Occipital lobe (tissue), 1 donor: ENCODE measurements at regions not wholly inside any gene's neighbourhood (a gene's known extent, or its start where the extent isn't known, plus 50 kb on each side); places are given as distances from the start of the nearest gene placed in this dataset.

ENCODE experiments used
- DNase-seq: peaks from one replicate; lab custom pipeline; 2025; lab: John Stamatoyannopoulos, UW

DNA sequence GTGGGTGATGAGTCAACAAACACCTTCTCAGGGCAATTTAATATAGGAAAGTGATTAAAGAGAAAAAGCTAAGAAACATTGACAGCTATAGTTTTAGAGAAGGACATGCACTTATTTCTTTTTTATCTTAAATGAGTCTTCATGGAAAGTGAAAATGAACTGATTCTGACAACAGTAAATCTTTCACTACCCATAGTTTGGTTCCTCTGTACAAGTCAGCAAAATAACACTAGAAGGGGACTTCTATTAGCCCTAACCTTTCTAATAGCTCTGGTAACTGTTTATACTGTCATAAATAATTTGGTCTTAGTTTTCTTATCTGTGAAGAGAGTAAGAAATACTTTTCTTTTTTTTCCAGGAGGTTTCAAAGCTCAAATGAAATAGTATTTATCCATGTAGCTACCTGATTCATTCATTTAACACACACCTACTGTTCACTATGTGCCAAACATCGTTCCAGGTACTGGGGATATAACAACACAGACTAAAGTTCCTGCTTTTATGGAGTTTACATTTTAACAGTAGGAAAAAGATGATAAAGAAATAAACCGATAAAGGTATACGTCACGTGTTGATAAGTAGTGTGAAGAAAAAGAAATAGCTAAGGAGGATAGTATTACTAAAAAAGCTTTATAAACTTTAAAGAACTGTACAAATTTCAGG is 148.2 kb downstream of the PCSK1 start:
- DNase-seq: no peak

DNA sequence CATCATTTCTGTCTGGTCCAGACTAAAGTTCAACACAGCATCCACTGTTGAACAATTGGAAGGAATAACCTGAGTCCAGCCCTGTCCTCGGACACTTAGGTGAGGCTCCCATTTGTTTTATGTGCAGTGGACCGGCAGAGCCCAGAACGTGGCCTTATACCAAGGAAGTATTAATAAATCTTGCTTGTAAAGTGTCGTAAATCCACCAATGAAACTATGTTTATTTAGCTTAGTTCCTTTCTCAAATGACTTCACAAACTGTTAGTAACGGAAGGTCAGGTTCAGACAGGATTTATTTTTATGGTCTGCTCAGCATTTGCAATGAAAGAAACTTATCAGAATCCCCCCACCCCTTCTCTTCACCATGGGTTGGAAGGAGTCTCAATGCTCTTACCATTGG is 149.5 kb downstream of the PCSK1 start:
- no peak for DNase-seq

GRCh38 chr5:96282020-96282419 is 151.0 kb downstream of the PCSK1 start:
- DNase-seq: no peak

GRCh38 chr5:96280946-96281393 is 152.1 kb downstream of the PCSK1 start:
- DNase-seq: no peak

DNA sequence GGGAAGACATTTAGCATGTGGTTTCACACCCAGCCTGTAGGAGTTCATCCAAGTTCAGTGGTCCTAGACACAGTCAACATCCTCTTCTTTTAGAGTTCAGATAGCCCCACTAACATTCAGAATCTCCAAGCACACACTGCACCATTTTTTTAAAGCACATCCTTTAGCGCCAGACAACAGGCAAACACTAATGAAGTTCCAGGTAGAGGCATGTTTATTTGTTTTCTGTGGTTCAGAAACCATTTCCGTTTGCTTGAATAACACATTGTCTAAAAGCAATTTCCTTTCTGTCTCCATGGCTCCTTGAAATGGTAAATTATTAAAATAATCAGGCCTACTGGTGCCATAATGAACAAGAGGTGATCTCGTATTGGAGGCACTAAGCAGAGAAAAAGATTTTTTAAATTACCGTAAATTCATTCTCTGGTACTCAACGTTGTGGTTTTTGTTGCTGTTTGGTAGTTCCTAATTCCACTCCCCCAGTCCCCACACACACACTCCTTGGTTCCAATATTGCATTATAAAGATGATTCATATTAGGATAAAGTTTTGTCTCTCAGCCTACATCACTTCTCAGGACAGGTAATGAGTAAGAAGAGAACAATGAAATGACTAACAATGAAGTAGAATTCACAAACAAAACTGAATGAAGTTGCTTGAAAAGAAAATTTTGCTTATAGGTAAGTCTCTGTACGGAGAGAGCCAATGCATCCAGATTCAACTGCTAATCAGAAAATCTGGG is 153.1 kb downstream of the PCSK1 start:
- no peak for DNase-seq

DNA sequence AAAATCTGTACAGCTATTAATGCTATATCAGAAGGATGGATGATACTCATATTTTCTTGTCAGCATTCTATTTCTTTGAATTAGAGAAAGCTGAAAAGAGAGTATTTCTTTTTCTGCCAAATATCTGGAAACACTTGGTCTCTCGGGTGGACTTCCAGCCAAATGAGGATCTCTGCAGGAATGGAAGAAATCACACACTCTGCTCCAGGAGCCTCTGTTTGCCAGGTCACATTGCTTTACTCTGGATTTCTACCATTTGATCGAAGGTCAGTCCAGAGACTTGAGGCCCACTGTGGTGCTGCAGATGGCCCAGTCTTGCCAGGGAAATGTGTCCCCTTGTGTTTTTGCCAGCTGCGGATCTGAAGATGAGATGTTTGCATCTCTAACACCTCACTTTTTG is 154.1 kb downstream of the PCSK1 start:
- DNase-seq: no peak

DNA sequence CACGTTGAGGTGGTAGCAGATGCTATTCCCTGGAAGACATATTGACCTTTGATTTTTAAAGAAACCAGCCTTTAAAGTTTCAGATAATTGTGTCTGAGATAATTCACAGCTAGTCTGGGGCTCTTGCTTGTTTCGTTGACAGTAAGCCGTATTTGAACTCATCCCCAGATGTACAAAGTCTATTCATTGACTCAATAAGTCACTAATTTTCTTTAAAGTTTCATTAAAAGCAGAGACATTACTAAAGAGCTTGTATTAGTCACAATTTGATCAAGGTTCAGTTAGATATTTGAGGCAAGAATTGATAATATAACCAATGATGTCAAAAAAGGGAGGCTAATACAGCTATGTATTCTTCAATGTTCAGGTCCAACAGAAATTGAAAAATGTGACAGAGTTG is 158.0 kb downstream of the PCSK1 start:
- no peak for DNase-seq

DNA sequence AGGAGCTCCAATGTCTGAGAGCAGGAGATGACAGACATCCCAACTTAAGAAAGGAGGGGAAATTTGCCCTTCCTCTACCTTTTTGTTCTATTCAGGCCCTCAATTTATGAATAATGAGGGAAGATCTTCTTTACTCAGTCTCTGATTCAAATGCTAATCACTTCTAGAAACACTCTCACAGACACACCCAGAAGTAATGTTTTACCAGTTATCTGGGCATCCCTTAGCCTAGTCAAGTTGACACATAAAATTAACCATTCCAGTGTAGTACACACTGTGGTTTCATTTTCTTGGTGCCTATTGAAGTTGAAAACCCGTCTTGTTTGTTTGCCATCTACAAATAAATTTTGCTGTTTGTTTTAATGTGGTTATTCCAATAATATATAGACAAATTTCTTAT is 167.6 kb downstream of the PCSK1 start:
- no peak for DNase-seq

- no peak for DNase-seq
Observed at GRCh38 chr5:96264047-96264446, 169.0 kb downstream of the PCSK1 start.

DNA sequence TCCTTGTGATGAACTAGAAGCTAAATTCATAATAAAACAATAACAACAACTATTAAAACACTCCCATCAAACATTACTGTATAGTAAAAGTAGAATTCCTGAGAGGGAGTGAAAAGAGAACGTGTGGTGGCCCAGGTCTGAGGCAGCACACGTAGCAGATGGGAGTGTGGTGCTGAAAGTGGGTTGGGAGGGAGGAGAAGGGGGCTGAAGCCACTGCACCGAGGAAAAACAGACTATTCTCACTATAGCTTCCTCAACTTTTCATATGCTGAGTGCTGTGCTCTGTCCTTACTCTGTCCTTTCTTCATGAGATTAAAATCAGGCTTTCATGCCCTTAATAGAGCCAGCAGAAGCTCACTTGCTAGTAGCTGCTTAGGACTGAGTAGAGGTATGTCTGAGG is 170.9 kb downstream of the PCSK1 start:
- DNase-seq: no peak

- DNase-seq: no peak
Observed at GRCh38 chr5:96260009-96260408, 173.0 kb downstream of the PCSK1 start.

GRCh38 chr5:96259151-96259772 is 173.8 kb downstream of the PCSK1 start:
- DNase-seq: no peak

- DNase-seq: no peak
Observed at GRCh38 chr5:96258692-96259091, 174.4 kb downstream of the PCSK1 start.

DNA sequence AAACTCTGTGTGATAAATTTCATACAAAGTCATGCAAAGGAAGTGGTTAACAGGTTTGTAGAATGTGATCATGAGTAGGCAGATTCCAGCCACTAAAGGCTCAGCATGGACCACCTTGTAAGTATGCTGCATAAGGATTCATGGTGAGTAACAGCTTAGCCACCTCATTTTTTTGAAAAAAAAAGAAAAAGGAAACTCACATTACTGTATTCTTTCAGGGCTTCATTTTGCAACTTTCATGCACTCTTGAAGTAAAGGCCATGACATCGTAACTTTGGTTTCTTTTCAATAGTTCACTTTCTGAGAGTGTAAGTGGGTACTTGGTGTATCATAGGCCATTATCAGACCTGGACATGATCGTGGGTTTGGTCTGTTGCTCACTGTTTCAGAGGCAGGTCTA is 175.1 kb downstream of the PCSK1 start:
- no peak for DNase-seq

DNA sequence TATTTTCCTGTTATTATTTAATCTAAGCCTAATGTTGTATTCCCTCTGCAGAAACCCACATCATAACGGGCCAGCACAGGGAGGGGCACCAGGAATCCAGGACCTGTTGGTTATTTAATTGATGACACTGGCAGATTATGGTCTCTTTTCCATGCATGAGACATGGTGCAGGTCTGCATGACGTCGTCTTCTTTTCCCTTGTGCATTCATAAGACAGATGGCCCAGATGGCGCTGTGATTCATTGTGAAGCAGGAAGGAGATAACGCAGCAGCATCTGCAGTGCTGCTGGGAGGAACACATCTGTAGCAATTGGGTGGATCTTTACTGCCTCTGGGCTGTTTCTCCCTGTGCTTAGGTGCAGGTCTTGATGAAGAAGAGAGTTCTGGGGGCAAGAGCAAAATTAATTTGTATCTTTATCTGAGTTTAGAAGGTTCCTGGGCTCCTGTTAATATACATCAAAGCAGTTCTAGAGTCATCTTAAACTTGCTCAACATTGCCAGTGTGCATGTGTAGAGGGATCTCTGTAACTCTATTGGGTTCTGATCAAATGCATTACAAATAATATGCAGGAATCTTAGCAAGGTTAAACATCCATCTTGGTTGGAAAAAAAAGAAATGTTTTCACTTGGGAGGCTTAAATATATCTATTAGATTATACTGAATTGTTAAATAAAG is 176.1 kb downstream of the PCSK1 start:
- no peak for DNase-seq

DNA sequence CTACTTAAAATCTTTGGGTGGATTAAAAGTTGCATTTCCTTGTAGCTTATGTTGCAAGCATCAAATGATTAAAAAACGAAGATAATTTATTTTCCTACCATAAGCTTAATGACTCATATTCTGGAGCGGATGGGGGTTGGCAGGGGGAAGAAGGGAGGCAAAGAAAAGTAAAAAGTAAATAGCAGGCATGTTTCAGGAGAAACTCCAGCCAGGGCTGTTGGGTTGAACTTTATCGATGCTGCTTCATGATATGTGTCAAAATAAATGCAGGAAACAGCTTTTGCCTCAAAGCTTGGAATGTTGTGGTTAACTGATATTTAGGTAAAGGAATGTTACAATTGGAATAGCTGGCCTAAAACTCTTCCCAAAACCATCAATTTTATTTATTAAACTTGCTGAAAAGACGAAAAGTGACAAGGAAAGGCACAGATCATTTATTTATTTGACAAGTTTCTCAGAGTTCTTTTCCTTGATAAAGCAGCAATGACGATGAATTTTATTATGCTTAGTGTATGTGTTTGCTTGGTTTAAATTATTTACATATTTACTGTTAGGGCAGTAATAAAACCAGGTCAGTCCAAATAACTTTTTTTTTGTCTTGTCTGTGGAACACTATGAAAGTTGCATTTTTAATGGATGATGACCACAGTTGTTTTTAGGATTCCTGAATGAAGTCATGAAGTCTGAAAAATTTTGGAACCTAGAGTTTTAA is 177.9 kb downstream of the PCSK1 start:
- no peak for DNase-seq

DNA sequence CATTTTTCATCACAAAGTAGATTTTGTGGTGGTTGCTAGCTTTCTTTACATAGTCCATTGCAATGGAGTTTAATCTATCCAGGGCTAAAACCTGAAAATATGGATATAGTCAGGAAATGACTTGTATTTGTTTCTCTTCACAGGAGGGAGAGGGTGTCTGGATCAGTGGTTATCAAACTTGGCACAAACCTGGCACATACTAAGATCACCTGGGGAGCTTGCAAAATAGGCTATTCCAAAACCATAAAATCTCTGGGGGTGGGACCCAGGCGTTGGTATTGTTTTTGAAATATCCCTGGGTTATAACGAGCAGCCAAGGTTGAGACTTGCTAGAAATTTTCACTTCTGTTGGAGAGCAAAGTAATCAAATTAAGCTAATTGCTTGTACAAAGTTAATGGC is 179.9 kb downstream of the PCSK1 start:
- no peak for DNase-seq

GRCh38 chr5:96252596-96252995 is 180.5 kb downstream of the PCSK1 start:
- no peak for DNase-seq

DNA sequence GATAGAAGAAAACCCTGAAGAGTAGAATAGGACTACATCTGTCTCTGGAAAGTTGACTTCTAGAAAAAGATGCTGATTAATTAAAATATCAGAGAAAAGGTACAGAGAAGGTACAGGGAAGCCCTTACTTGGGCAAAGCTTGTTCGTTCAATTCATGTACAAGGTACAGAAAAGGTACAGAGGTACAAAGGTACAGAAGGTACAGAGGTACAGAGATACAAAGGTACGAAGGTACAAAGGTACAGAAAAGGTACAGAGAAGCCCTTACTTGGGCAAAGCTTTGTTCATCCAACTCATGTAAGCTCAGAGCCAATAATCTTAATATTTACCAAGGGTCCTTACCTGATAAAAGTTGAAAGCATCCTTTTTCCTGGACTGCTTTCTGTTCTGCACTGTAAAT is 182.3 kb downstream of the PCSK1 start:
- DNase-seq: no peak

- no peak for DNase-seq
Observed at GRCh38 chr5:96248131-96248530, 184.9 kb downstream of the PCSK1 start.

- no peak for DNase-seq
Observed at GRCh38 chr5:96247708-96248107, 185.3 kb downstream of the PCSK1 start.
